ENCODE measurements at regions not wholly inside any gene's neighbourhood (a gene's known extent, or its start where the extent isn't known, plus 50 kb on each side); places are given as distances from the start of the nearest gene placed in this dataset.

GRCh38 chr1:232555494-232556210 is 74.3 kb downstream of the SIPA1L2 start:
- no peak for DNase-seq (ENCODE audit: low read depth)

- DNase-seq (ENCODE audit: low read depth), result no peak
These were observed 75.5 kb downstream of the SIPA1L2 start for GRCh38 chr1:232554409-232554808.

- peak; percentile 33 for DNase-seq (ENCODE audit: low read depth)
These were observed 76.1 kb downstream of the SIPA1L2 start for GRCh38 chr1:232553809-232554208.

GRCh38 chr1:232553050-232553754 is 76.7 kb downstream of the SIPA1L2 start:
- peak; percentile 61 for DNase-seq (ENCODE audit: low read depth)

- DNase-seq (ENCODE audit: low read depth), result no peak
These were observed 78.5 kb downstream of the SIPA1L2 start for GRCh38 chr1:232551386-232551785.

- DNase-seq (ENCODE audit: low read depth), result no peak
These were observed 79.9 kb downstream of the SIPA1L2 start for GRCh38 chr1:232550007-232550406.

GRCh38 chr1:232548691-232549090 is 81.2 kb downstream of the SIPA1L2 start:
- DNase-seq (ENCODE audit: low read depth), result no peak

- DNase-seq (ENCODE audit: low read depth), result no peak
These were observed 81.9 kb downstream of the SIPA1L2 start for GRCh38 chr1:232547938-232548484.

- no peak for DNase-seq (ENCODE audit: low read depth)
These were observed 87.0 kb downstream of the SIPA1L2 start for GRCh38 chr1:232542633-232543593.

- no peak for DNase-seq (ENCODE audit: low read depth)
These were observed 91.0 kb downstream of the SIPA1L2 start for GRCh38 chr1:232538943-232539302.

GRCh38 chr1:232538224-232538942 is 91.5 kb downstream of the SIPA1L2 start:
- DNase-seq (ENCODE audit: low read depth), result peak; percentile 91

- DNase-seq (ENCODE audit: low read depth), result no peak
These were observed 95.1 kb downstream of the SIPA1L2 start for GRCh38 chr1:232534552-232535517.

GRCh38 chr1:232533328-232533727 is 96.6 kb downstream of the SIPA1L2 start:
- no peak for DNase-seq (ENCODE audit: low read depth)

- no peak for DNase-seq (ENCODE audit: low read depth)
These were observed 97.0 kb downstream of the SIPA1L2 start for GRCh38 chr1:232532901-232533300.

GRCh38 chr1:232531291-232531690 is 98.6 kb downstream of the SIPA1L2 start:
- DNase-seq (ENCODE audit: low read depth), result no peak

GRCh38 chr1:232529747-232530146 is 100.2 kb downstream of the SIPA1L2 start:
- DNase-seq (ENCODE audit: low read depth), result peak; percentile 52

- no peak for DNase-seq (ENCODE audit: low read depth)
These were observed 101.4 kb downstream of the SIPA1L2 start for GRCh38 chr1:232528472-232529089.

GRCh38 chr1:232524056-232524455 is 105.9 kb downstream of the SIPA1L2 start:
- DNase-seq (ENCODE audit: low read depth), result no peak

GRCh38 chr1:232522189-232522588 is 107.7 kb downstream of the SIPA1L2 start:
- no peak for DNase-seq (ENCODE audit: low read depth)

GRCh38 chr1:232521660-232522059 is 108.3 kb downstream of the SIPA1L2 start:
- DNase-seq (ENCODE audit: low read depth), result no peak
